T-helper 2 cell treated with Interferon-gamma antibody and Interleukin-4, amounts not matched to agents 5 μg/mL and 100 μg/mL, for 36 hours (primary cell): ENCODE measurements at regions not wholly inside any gene's neighbourhood (a gene's known extent, or its start where the extent isn't known, plus 50 kb on each side); places are given as distances from the start of the nearest gene placed in this dataset.

Source experiments
- DNase-seq: peaks from one replicate; pipeline ENCODE4 v3.0.0; 2021; ENCODE audit warnings: low spot score
- H3K27ac Mint-ChIP-seq: one replicate; pipeline ENCODE4 v1.8.0; 2021; ENCODE audit warnings: mild to moderate bottlenecking, mixed read lengths
- H3K27me3 Mint-ChIP-seq: one replicate; pipeline ENCODE4 v1.8.0; 2021; ENCODE audit warnings: low read depth, mixed read lengths
- H3K36me3 Mint-ChIP-seq: one replicate; pipeline ENCODE4 v1.8.0; 2021; ENCODE audit warnings: low read depth, mixed read lengths
- H3K4me1 Mint-ChIP-seq: one replicate; pipeline ENCODE4 v1.8.0; 2021; ENCODE audit warnings: low read depth, mixed read lengths
- H3K4me3 Mint-ChIP-seq: one replicate; pipeline ENCODE4 v1.8.0; 2022; ENCODE audit warnings: mild to moderate bottlenecking, moderate library complexity, mixed read lengths
- H3K9me3 Mint-ChIP-seq: one replicate; pipeline ENCODE4 v1.8.0; 2021; ENCODE audit warnings: mixed read lengths

GRCh38 chr21:23695443-23695842 lies 1911.8 kb downstream of the MRPL39 start:
- no peak overlapping the region for H3K27ac Mint-ChIP-seq
- peaks cover 6% of the 10 kb centered on the region for H3K9me3 Mint-ChIP-seq
- no peak for DNase-seq
- no peak overlapping the region for H3K4me3 Mint-ChIP-seq
- H3K36me3 Mint-ChIP-seq, result no peaks in the 10 kb centered on the region
- no peaks in the 10 kb centered on the region for H3K27me3 Mint-ChIP-seq
- H3K4me1 Mint-ChIP-seq, result no peaks in the 10 kb centered on the region

- Mint-ChIP-seq H3K9me3 (peaks cover 3% of the 10 kb centered on the region), H3K36me3 (no peaks in the 10 kb centered on the region), H3K4me1 (no peaks in the 10 kb centered on the region), H3K27ac (no peak overlapping the region), H3K4me3 (no peak overlapping the region), H3K27me3 (no peaks in the 10 kb centered on the region)
- DNase-seq, result no peak
These were observed 1912.9 kb downstream of the MRPL39 start for GRCh38 chr21:23694390-23694789.

GRCh38 chr21:23690316-23690715 lies 1917.0 kb downstream of the MRPL39 start:
- Mint-ChIP-seq H3K4me1 (no peaks in the 10 kb centered on the region), H3K36me3 (no peaks in the 10 kb centered on the region), H3K27me3 (no peaks in the 10 kb centered on the region), H3K27ac (no peak overlapping the region), H3K9me3 (no peaks in the 10 kb centered on the region), H3K4me3 (no peak overlapping the region)
- DNase-seq, result no peak

GRCh38 chr21:23686737-23687523 lies 1920.4 kb downstream of the MRPL39 start:
- Mint-ChIP-seq H3K4me3 (no peak overlapping the region), H3K27me3 (no peaks in the 10 kb centered on the region), H3K27ac (no peak overlapping the region), H3K36me3 (no peaks in the 10 kb centered on the region), H3K4me1 (no peaks in the 10 kb centered on the region), H3K9me3 (no peaks in the 10 kb centered on the region)
- DNase-seq, result no peak

DNA sequence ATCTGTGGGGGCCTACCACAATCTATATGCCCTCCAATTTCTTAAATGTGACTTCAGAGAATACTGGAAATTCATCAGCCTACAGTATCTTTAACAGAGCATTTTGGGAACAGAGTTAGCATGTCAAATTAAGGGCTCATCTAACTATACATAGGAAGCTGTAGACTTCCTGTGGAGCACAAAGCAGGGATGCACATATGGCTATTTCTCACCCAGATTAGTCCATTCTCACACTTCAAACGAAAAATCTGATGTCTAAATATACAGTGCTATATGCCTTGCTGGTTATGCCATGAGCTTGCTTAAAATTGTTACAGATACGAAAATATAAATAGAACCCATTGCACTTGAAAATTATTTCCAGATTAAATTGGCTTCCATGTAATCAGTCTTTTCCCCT lies 1922.8 kb downstream of the MRPL39 start:
- no peaks in the 10 kb centered on the region for H3K4me1 Mint-ChIP-seq
- no peaks in the 10 kb centered on the region for H3K36me3 Mint-ChIP-seq
- H3K27me3 Mint-ChIP-seq, result no peaks in the 10 kb centered on the region
- H3K27ac Mint-ChIP-seq, result no peak overlapping the region
- DNase-seq, result no peak
- no peaks in the 10 kb centered on the region for H3K9me3 Mint-ChIP-seq
- H3K4me3 Mint-ChIP-seq, result no peak overlapping the region

DNA sequence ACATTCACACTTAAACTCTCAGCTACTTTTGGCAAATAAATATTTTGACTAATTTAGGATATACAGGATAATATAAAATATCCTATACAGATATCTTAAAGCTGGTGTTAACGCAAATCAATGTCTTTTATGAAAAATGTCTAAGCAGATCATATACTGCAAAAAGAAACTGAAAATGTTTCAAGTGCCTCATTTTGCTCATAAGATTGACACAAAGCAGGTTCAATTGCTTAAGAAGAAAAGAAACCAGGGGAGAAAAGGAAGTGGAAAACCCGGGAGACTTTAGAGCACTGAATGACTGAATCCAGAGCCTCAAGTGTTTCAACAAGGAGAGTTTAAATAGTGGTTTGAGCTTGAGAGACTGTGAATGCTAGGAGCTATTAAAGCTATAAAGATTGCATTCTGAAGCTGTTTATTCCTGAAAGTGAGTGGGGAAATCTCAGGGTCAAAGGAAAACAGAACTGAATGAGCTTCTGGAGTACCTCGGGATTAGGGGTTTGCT lies 1943.0 kb downstream of the MRPL39 start:
- Mint-ChIP-seq H3K27me3 (no peaks in the 10 kb centered on the region), H3K36me3 (no peaks in the 10 kb centered on the region), H3K4me3 (no peak overlapping the region), H3K9me3 (no peaks in the 10 kb centered on the region), H3K4me1 (no peaks in the 10 kb centered on the region), H3K27ac (no peak overlapping the region)
- DNase-seq, result no peak

DNA sequence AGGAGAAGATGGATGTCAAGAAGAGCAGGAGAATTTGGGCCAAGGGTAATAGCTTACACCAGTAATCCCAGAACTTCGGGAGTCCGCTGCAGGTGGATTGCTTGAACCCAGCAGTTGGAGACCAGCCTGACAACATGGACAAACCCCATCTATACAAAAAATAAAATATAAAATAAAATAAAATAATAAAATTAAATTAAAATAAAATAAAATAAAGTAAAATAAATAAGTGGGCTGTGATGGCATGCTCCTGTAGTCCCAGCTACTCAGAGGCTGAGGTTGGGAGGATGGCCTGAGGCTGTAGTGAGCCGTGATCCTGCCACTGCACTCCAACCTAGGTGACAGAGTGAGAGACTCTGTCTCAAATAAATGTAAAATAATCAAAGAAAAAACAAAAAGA lies 1946.7 kb downstream of the MRPL39 start:
- Mint-ChIP-seq H3K4me3 (no peak overlapping the region), H3K27ac (no peak overlapping the region), H3K4me1 (no peaks in the 10 kb centered on the region), H3K27me3 (no peaks in the 10 kb centered on the region), H3K36me3 (no peaks in the 10 kb centered on the region), H3K9me3 (no peaks in the 10 kb centered on the region)
- DNase-seq, result no peak

GRCh38 chr21:23644768-23645167 lies 1962.5 kb downstream of the MRPL39 start:
- no peaks in the 10 kb centered on the region for H3K4me1 Mint-ChIP-seq
- H3K9me3 Mint-ChIP-seq, result no peaks in the 10 kb centered on the region
- H3K27me3 Mint-ChIP-seq, result no peaks in the 10 kb centered on the region
- DNase-seq, result no peak
- H3K27ac Mint-ChIP-seq, result no peak overlapping the region
- H3K36me3 Mint-ChIP-seq, result no peaks in the 10 kb centered on the region
- H3K4me3 Mint-ChIP-seq, result no peak overlapping the region

- H3K4me1 Mint-ChIP-seq, result no peaks in the 10 kb centered on the region
- H3K9me3 Mint-ChIP-seq, result peaks cover 3% of the 10 kb centered on the region
- H3K27ac Mint-ChIP-seq, result no peak overlapping the region
- no peak overlapping the region for H3K4me3 Mint-ChIP-seq
- no peaks in the 10 kb centered on the region for H3K27me3 Mint-ChIP-seq
- no peak for DNase-seq
- H3K36me3 Mint-ChIP-seq, result no peaks in the 10 kb centered on the region
These were observed 1967.6 kb downstream of the MRPL39 start for GRCh38 chr21:23639721-23640120.

- DNase-seq, result no peak
- Mint-ChIP-seq H3K27ac (no peak overlapping the region), H3K4me3 (no peak overlapping the region), H3K4me1 (no peaks in the 10 kb centered on the region), H3K27me3 (no peaks in the 10 kb centered on the region), H3K9me3 (peaks cover 3% of the 10 kb centered on the region), H3K36me3 (no peaks in the 10 kb centered on the region)
These were observed 1969.1 kb downstream of the MRPL39 start for GRCh38 chr21:23638131-23638695.

GRCh38 chr21:23633447-23633940 lies 1973.8 kb downstream of the MRPL39 start:
- Mint-ChIP-seq H3K4me3 (no peak overlapping the region), H3K36me3 (no peaks in the 10 kb centered on the region), H3K9me3 (peaks cover 3% of the 10 kb centered on the region), H3K4me1 (no peaks in the 10 kb centered on the region), H3K27me3 (no peaks in the 10 kb centered on the region), H3K27ac (no peak overlapping the region)
- DNase-seq, result no peak

GRCh38 chr21:23624281-23624680 lies 1983.0 kb downstream of the MRPL39 start:
- Mint-ChIP-seq H3K9me3 (no peaks in the 10 kb centered on the region), H3K4me1 (no peaks in the 10 kb centered on the region), H3K27me3 (no peaks in the 10 kb centered on the region), H3K36me3 (no peaks in the 10 kb centered on the region), H3K4me3 (no peak overlapping the region), H3K27ac (no peak overlapping the region)
- DNase-seq, result no peak

GRCh38 chr21:23613014-23613413 lies 1994.3 kb downstream of the MRPL39 start:
- H3K27ac Mint-ChIP-seq, result no peak overlapping the region
- no peaks in the 10 kb centered on the region for H3K4me1 Mint-ChIP-seq
- DNase-seq, result no peak
- no peaks in the 10 kb centered on the region for H3K9me3 Mint-ChIP-seq
- no peaks in the 10 kb centered on the region for H3K27me3 Mint-ChIP-seq
- H3K36me3 Mint-ChIP-seq, result no peaks in the 10 kb centered on the region
- no peak overlapping the region for H3K4me3 Mint-ChIP-seq

DNA sequence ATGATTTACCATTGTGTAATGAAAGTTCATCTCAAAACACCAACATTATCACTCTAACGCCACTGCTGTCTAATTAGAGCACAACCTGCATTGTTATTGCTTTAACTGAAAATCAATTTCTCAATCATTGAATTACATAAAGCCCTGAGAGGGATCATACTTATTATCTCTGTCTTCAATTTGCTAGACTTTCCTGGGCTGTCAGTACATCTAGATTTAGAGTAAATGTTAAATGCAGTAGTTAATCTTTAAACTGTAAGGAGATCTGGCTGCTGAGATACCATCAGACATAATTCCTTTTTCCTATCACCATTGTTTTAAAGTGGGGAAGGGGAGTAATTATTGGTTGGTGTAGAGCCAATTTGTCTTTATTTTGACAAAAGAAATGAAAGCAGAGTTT lies 1995.1 kb downstream of the MRPL39 start:
- no peaks in the 10 kb centered on the region for H3K9me3 Mint-ChIP-seq
- H3K36me3 Mint-ChIP-seq, result no peaks in the 10 kb centered on the region
- no peaks in the 10 kb centered on the region for H3K4me1 Mint-ChIP-seq
- H3K27me3 Mint-ChIP-seq, result no peaks in the 10 kb centered on the region
- DNase-seq, result no peak
- H3K27ac Mint-ChIP-seq, result no peak overlapping the region
- H3K4me3 Mint-ChIP-seq, result no peak overlapping the region
